ENCODE measurements at regions not wholly inside any gene's neighbourhood (a gene's known extent, or its start where the extent isn't known, plus 50 kb on each side); places are given as distances from the start of the nearest gene placed in this dataset.

- peak; percentile 97 for DNase-seq
Observed at GRCh38 chr14:49971156-49972130, 78.6 kb downstream of the ARF6 start.

- DNase-seq = peak; percentile 99
Observed at GRCh38 chr14:49972131-49972671, 79.3 kb downstream of the ARF6 start.

GRCh38 chr14:49972823-49973222 is 79.9 kb downstream of the ARF6 start:
- peak; percentile 82 for DNase-seq

GRCh38 chr14:49975276-49975675 is 82.4 kb downstream of the ARF6 start:
- no peak for DNase-seq

GRCh38 chr14:49975799-49976198 is 82.9 kb downstream of the ARF6 start:
- no peak for DNase-seq

GRCh38 chr14:49977126-49977841 is 84.4 kb downstream of the ARF6 start:
- no peak for DNase-seq

- DNase-seq = no peak
Observed at GRCh38 chr14:49980027-49980426, 87.1 kb downstream of the ARF6 start.

- no peak for DNase-seq
Observed at GRCh38 chr14:49982082-49982481, 89.2 kb downstream of the ARF6 start.

- DNase-seq = no peak
Observed at GRCh38 chr14:49982501-49982951, 89.6 kb downstream of the ARF6 start.

- no peak for DNase-seq
Observed at GRCh38 chr14:49984424-49984823, 91.5 kb downstream of the ARF6 start.

- DNase-seq = no peak
Observed at GRCh38 chr14:49986343-49987014, 93.6 kb downstream of the ARF6 start.

GRCh38 chr14:49988080-49988990 is 95.5 kb downstream of the ARF6 start:
- no peak for DNase-seq

- no peak for DNase-seq
Observed at GRCh38 chr14:49989966-49990365, 97.1 kb downstream of the ARF6 start.

GRCh38 chr14:49991491-49991890 is 98.6 kb downstream of the ARF6 start:
- no peak for DNase-seq

- DNase-seq = no peak
Observed at GRCh38 chr14:49992036-49992435, 99.2 kb downstream of the ARF6 start.

- no peak for DNase-seq
Observed at GRCh38 chr14:49992448-49992847, 99.6 kb downstream of the ARF6 start.

- no peak for DNase-seq
Observed at GRCh38 chr14:49992901-49993339, 100.0 kb downstream of the ARF6 start.

GRCh38 chr14:49993565-49993964 is 100.7 kb downstream of the ARF6 start:
- no peak for DNase-seq

GRCh38 chr14:49994951-49995561 is 102.2 kb downstream of the ARF6 start:
- DNase-seq = no peak

GRCh38 chr14:49997991-49998390 is 105.1 kb downstream of the ARF6 start:
- DNase-seq = no peak

GRCh38 chr14:49999146-49999761 is 106.4 kb downstream of the ARF6 start:
- no peak for DNase-seq

Measured in NCI-H2029 treated with DMSO at 0.1 percent for 48 hours (cell line).